HG03045 (cell line): ENCODE measurements at regions not wholly inside any gene's neighbourhood (a gene's known extent, or its start where the extent isn't known, plus 50 kb on each side); places are given as distances from the start of the nearest gene placed in this dataset.

Experiments
- ATAC-seq: cut with Tn5 transposase; IDR thresholded peaks from one replicate; pipeline ENCODE4 v1.9.1; 2021; ENCODE audit warnings: mild to moderate bottlenecking, moderate library complexity; ENCODE audit not compliant: unreplicated experiment

DNA sequence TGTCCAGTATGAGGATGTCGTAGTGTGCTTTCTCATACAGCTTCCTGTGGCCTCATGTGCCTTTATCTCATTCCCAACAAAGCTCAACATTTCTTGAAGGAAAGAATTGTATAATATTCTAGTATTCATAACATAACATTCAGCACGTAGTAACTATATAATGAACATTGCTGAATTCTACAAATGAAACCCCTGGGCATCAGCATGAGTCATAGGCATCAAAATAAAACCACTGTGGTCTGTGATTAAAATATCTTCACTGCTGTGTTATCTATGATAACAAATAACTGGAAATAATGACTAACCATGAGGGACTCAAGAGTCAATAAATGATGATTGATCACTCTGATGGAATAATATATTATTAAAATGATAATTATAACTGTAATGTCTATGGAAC, 255.2 kb downstream of the EMP1 start:
- no peak for ATAC-seq

DNA sequence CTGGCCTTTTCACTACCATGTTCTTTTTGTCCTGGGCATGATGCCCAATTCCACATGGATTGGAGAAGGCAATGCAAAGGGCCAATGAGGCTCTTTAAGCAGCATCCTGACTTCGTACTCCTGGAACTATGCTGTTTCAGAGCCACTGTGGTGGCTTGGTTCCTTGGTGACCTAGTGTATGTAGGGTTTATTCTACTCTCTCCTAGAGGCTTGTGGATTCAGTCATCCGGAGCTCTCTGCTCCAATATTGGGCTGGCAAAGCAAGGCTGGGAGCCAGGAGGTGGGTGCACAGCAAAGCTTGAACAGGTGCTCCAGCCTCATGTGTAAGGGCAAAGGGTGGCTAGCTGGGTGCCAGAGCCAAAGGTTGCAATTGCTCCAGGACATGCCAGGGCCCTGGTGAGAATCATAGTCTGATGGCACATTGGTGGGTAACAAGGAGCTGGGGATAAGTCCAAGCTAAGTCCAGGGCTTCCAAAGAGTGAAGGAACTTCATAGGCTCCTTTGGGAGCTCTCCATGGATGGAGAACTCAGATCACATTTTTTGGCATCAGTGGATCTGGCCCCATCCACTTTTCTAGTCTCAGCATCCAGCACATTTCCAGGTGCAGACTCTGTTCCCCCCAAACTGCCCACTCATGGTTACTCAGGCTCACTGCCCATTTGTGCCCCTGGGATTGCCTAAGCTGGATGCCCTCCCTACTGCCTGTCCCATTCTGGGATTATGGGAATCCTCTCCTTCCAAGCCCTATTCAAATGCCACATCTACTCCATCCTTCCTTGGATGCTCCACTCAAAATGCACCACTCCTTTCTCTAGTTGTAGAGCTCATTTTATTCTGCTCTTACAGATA, 253.9 kb downstream of the EMP1 start:
- ATAC-seq: no peak

DNA sequence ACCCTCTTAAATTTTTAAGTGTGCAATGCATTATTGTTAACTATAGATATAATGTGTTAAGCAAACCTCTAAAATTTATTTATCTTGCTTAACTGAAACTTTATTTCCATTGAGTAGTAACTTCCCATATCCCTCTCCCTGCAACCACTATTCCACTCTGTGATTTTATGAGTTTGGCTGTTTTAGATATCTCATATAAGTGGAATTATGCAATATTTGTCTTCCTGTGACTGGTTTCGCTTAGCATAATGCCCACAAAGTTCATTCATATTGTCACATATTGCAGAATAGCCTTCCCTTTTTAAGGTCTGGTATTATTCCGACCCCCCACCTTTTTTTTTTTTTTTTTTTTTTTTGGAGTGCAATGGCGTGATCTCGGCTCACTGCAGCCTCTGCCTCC, 247.6 kb downstream of the EMP1 start:
- ATAC-seq: no peak

DNA sequence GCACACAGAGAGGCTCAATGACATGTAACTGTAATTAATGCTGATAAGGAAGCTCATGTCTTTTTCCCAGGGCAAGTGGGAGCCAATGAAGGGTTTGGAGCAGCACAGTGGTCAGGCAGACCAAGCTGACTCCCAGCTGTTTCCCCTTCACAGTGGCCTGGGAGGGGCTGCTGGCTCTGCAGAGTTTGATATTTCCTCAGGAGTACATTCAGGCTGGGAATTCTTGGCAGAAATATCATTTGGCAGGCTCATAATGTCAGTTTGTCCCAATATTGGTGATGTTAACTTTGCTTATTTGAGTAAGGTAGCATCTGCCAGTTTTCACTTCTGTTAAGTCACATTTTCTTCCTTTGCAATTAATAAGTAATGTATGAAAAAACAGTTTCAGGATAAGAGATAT, 247.0 kb downstream of the EMP1 start:
- ATAC-seq: no peak

DNA sequence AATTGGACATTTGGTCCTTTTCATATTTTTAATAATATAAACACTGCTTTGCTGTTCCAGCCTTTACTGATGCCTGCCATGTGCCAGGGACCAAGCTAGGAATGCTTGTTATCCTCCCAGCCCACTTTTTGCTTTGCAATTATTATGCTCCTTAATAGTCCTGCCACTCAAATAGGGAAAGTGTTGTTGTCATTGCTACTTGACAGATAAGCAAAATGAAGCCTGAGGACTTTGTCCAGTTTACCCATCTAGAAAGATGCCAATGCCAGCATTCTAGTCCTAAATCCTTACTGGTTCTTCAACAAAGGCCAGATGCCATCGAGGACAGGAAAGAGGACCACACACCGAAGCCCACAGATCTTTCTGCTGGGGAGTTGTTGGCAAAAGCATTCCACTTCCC, 246.5 kb downstream of the EMP1 start:
- ATAC-seq: no peak

- no peak for ATAC-seq
These were observed 245.9 kb downstream of the EMP1 start for GRCh38 chr12:13442457-13442856.

GRCh38 chr12:13440844-13441243, 244.3 kb downstream of the EMP1 start:
- no peak for ATAC-seq

- no peak for ATAC-seq
These were observed 241.0 kb downstream of the EMP1 start for GRCh38 chr12:13437541-13437940.

- no peak for ATAC-seq
These were observed 240.3 kb downstream of the EMP1 start for GRCh38 chr12:13436696-13437391.

GRCh38 chr12:13436182-13436581, 239.7 kb downstream of the EMP1 start:
- ATAC-seq: no peak

GRCh38 chr12:13435235-13435933, 238.9 kb downstream of the EMP1 start:
- ATAC-seq: no peak

GRCh38 chr12:13433768-13434167, 237.2 kb downstream of the EMP1 start:
- no peak for ATAC-seq

GRCh38 chr12:13431041-13431440, 234.5 kb downstream of the EMP1 start:
- no peak for ATAC-seq

- ATAC-seq: no peak
These were observed 232.2 kb downstream of the EMP1 start for GRCh38 chr12:13428538-13429265.

DNA sequence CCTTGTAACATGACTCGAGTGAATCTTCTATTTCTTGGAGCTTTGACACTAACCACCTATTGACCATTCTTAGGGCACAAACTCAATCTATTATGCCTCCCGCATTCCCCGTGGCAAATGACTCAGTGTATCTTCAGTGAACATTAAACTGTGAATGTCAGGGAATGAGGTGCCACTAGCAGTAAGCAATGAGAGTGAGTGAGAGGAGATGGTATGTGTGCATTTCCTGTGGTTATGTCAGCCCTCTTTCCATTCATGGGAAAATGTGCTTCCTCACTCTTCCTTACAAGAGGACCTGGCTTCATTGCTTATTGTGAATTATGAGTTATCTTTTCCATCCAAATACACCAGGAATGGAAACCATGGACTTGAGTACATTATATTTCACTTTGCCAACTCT, 229.2 kb downstream of the EMP1 start:
- no peak for ATAC-seq

GRCh38 chr12:13422291-13422690, 225.8 kb downstream of the EMP1 start:
- no peak for ATAC-seq

DNA sequence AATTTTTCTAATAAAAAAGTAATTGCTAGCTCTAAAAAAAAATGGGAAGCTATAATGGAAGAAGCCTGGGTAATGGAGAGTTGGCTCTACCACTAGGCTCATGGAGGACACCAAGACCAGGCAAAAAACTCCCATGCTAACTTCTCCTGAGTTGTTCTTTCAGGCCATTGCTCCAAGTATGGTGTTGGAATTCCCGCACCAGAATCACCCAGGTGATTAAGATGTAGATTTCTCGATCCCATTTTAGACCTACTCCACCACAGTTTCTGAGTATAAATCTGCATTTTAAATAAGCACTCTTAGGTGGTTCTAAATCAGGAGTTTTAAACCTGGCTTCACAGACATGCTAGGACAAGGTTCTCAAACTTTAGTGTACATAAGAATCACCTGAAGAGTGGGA, 221.0 kb downstream of the EMP1 start:
- ATAC-seq: no peak

- no peak for ATAC-seq
These were observed 214.8 kb downstream of the EMP1 start for GRCh38 chr12:13411287-13411686.

- ATAC-seq: no peak
These were observed 209.6 kb downstream of the EMP1 start for GRCh38 chr12:13405961-13406703.
